Activated T-helper 2 cell treated with anti-CD3 and anti-CD28 coated beads, Interferon-gamma antibody, Interleukin-2, Interleukin-4, amounts not matched to agents 10 μg/mL and 5 μg/mL and 100 μg/mL, durations not matched to agents 14 hours and 24 hours and 36 hours (primary cell): ENCODE measurements at regions not wholly inside any gene's neighbourhood (a gene's known extent, or its start where the extent isn't known, plus 50 kb on each side); places are given as distances from the start of the nearest gene placed in this dataset.

Experiments
- DNase-seq: peaks from one replicate; pipeline ENCODE4 v3.0.0; 2021; ENCODE audit warnings: low spot score
- H3K27ac Mint-ChIP-seq: one replicate; pipeline ENCODE4 v1.8.0; 2021; ENCODE audit warnings: mixed read lengths
- H3K27me3 Mint-ChIP-seq: one replicate; pipeline ENCODE4 v1.8.0; 2021; ENCODE audit warnings: low read depth, mixed read lengths
- H3K36me3 Mint-ChIP-seq: one replicate; pipeline ENCODE4 v1.8.0; 2021; ENCODE audit warnings: low read depth, mixed read lengths
- H3K4me1 Mint-ChIP-seq: one replicate; pipeline ENCODE4 v1.8.0; 2021; ENCODE audit warnings: low read depth, mixed read lengths
- H3K4me3 Mint-ChIP-seq: one replicate; pipeline ENCODE4 v1.8.0; 2021; ENCODE audit warnings: low read depth, mild to moderate bottlenecking, moderate library complexity, mixed read lengths
- H3K9me3 Mint-ChIP-seq: one replicate; pipeline ENCODE4 v1.8.0; 2021; ENCODE audit warnings: mixed read lengths
- intact Hi-C: fragments of 100-400 bp; cut with micrococcal nuclease; formaldehyde crosslinking; loops from one replicate; pipeline ENCODE4 v1.15.1; 2023

- Mint-ChIP-seq H3K27me3 (no peaks in the 10 kb centered on the region), H3K4me3 (no peak overlapping the region), H3K27ac (no peak overlapping the region), H3K4me1 (no peaks in the 10 kb centered on the region), H3K36me3 (no peaks in the 10 kb centered on the region), H3K9me3 (peaks cover 45% of the 10 kb centered on the region)
- intact Hi-C loops: no loop called here
- DNase-seq: no peak
Observed at GRCh38 chr13:104086759-104087158, 1020.5 kb upstream of the SLC10A2 start.

GRCh38 chr13:104086210-104086609 is 1020.0 kb upstream of the SLC10A2 start:
- DNase-seq: no peak
- Mint-ChIP-seq H3K27ac (no peak overlapping the region), H3K9me3 (peaks cover 44% of the 10 kb centered on the region), H3K4me1 (no peaks in the 10 kb centered on the region), H3K36me3 (no peaks in the 10 kb centered on the region), H3K4me3 (no peak overlapping the region), H3K27me3 (no peaks in the 10 kb centered on the region)
- intact Hi-C loops: no loop called here

- Mint-ChIP-seq H3K9me3 (peaks cover 38% of the 10 kb centered on the region), H3K4me3 (no peak overlapping the region), H3K4me1 (no peaks in the 10 kb centered on the region), H3K27ac (no peak overlapping the region), H3K36me3 (no peaks in the 10 kb centered on the region), H3K27me3 (no peaks in the 10 kb centered on the region)
- no peak for DNase-seq
- intact Hi-C loops: no loop called here
Observed at GRCh38 chr13:104085611-104086010, 1019.4 kb upstream of the SLC10A2 start.

- Mint-ChIP-seq H3K27me3 (no peaks in the 10 kb centered on the region), H3K9me3 (peaks cover 32% of the 10 kb centered on the region), H3K36me3 (no peaks in the 10 kb centered on the region), H3K4me1 (no peaks in the 10 kb centered on the region), H3K27ac (no peak overlapping the region), H3K4me3 (no peak overlapping the region)
- intact Hi-C loops: no loop called here
- no peak for DNase-seq
Observed at GRCh38 chr13:104074326-104074725, 1008.1 kb upstream of the SLC10A2 start.

GRCh38 chr13:104071806-104072205 is 1005.6 kb upstream of the SLC10A2 start:
- H3K27me3 Mint-ChIP-seq: no peaks in the 10 kb centered on the region
- no peaks in the 10 kb centered on the region for H3K4me1 Mint-ChIP-seq
- no peak overlapping the region for H3K27ac Mint-ChIP-seq
- intact Hi-C loops: no loop called here
- H3K9me3 Mint-ChIP-seq: peaks cover 25% of the 10 kb centered on the region
- H3K36me3 Mint-ChIP-seq: no peaks in the 10 kb centered on the region
- DNase-seq: no peak
- no peak overlapping the region for H3K4me3 Mint-ChIP-seq

- intact Hi-C loops: no loop called here
- Mint-ChIP-seq H3K36me3 (no peaks in the 10 kb centered on the region), H3K9me3 (peaks cover 15% of the 10 kb centered on the region), H3K27me3 (no peaks in the 10 kb centered on the region), H3K4me3 (no peak overlapping the region), H3K27ac (no peak overlapping the region), H3K4me1 (no peaks in the 10 kb centered on the region)
- no peak for DNase-seq
Observed at GRCh38 chr13:104065328-104065727, 999.1 kb upstream of the SLC10A2 start.

GRCh38 chr13:104057861-104058260 is 991.6 kb upstream of the SLC10A2 start:
- Mint-ChIP-seq H3K4me3 (no peak overlapping the region), H3K9me3 (peaks cover 40% of the 10 kb centered on the region), H3K36me3 (no peaks in the 10 kb centered on the region), H3K27ac (no peak overlapping the region), H3K27me3 (no peaks in the 10 kb centered on the region), H3K4me1 (no peaks in the 10 kb centered on the region)
- intact Hi-C loops: no loop called here
- DNase-seq: no peak

- H3K4me3 Mint-ChIP-seq: no peak overlapping the region
- H3K27me3 Mint-ChIP-seq: no peaks in the 10 kb centered on the region
- no peak overlapping the region for H3K27ac Mint-ChIP-seq
- no peaks in the 10 kb centered on the region for H3K4me1 Mint-ChIP-seq
- H3K9me3 Mint-ChIP-seq: peaks cover 24% of the 10 kb centered on the region
- no peaks in the 10 kb centered on the region for H3K36me3 Mint-ChIP-seq
- DNase-seq: no peak
- intact Hi-C loops: no loop called here
Observed at GRCh38 chr13:104045907-104046306, 979.7 kb upstream of the SLC10A2 start.

- Mint-ChIP-seq H3K27me3 (no peaks in the 10 kb centered on the region), H3K27ac (no peak overlapping the region), H3K36me3 (no peaks in the 10 kb centered on the region), H3K4me1 (no peaks in the 10 kb centered on the region), H3K4me3 (no peak overlapping the region), H3K9me3 (peaks cover 36% of the 10 kb centered on the region)
- DNase-seq: no peak
- intact Hi-C loops: no loop called here
Observed at GRCh38 chr13:104043184-104043583, 977.0 kb upstream of the SLC10A2 start.

- peaks cover 8% of the 10 kb centered on the region for H3K9me3 Mint-ChIP-seq
Observed at GRCh38 chr13:104034891-104035290, 968.7 kb upstream of the SLC10A2 start.

GRCh38 chr13:104025303-104025702 is 959.1 kb upstream of the SLC10A2 start:
- Mint-ChIP-seq H3K9me3 (peaks cover 12% of the 10 kb centered on the region), H3K36me3 (no peaks in the 10 kb centered on the region), H3K27me3 (no peaks in the 10 kb centered on the region), H3K27ac (no peak overlapping the region), H3K4me3 (no peak overlapping the region), H3K4me1 (no peaks in the 10 kb centered on the region)
- intact Hi-C loops: no loop called here
- DNase-seq: no peak

More at GRCh38 chr13:104034891-104035290, 968.7 kb upstream of the SLC10A2 start:
- Mint-ChIP-seq H3K4me3 (no peak overlapping the region), H3K36me3 (no peaks in the 10 kb centered on the region), H3K27ac (no peak overlapping the region), H3K27me3 (no peaks in the 10 kb centered on the region), H3K4me1 (no peaks in the 10 kb centered on the region)
- DNase-seq: no peak
- intact Hi-C loops: no loop called here

GRCh38 chr13:104024416-104025170 is 958.4 kb upstream of the SLC10A2 start:
- Mint-ChIP-seq H3K27me3 (no peaks in the 10 kb centered on the region), H3K27ac (no peak overlapping the region), H3K4me3 (no peak overlapping the region), H3K36me3 (no peaks in the 10 kb centered on the region), H3K4me1 (no peaks in the 10 kb centered on the region), H3K9me3 (peaks cover 12% of the 10 kb centered on the region)
- DNase-seq: no peak
- intact Hi-C loops: no loop called here

- Mint-ChIP-seq H3K27ac (no peak overlapping the region), H3K4me1 (no peaks in the 10 kb centered on the region), H3K4me3 (no peak overlapping the region), H3K27me3 (no peaks in the 10 kb centered on the region), H3K9me3 (peaks cover 12% of the 10 kb centered on the region), H3K36me3 (no peaks in the 10 kb centered on the region)
- intact Hi-C loops: no loop called here
- DNase-seq: no peak
Observed at GRCh38 chr13:104021806-104022397, 955.7 kb upstream of the SLC10A2 start.
